ENCODE measurements at regions not wholly inside any gene's neighbourhood (a gene's known extent, or its start where the extent isn't known, plus 50 kb on each side); places are given as distances from the start of the nearest gene placed in this dataset.

- no peak overlapping the region for H3K4me3 ChIP-seq (ENCODE audit: low read length)
- no peaks in the 10 kb centered on the region for H3K9me2 ChIP-seq (replicated peaks; ENCODE audit: control insufficient read depth, low read length)
- no peaks in the 10 kb centered on the region for H3K36me3 ChIP-seq (ENCODE audit: control insufficient read depth, low read length)
- no peaks in the 10 kb centered on the region for H3K4me1 ChIP-seq (ENCODE audit: control insufficient read depth, low read length)
- TF ChIP-seq CTCF (IDR thresholded peaks at IDR 0.05; ENCODE audit: low read depth, low read length, poor library complexity, severe bottlenecking) (no peak), EZH2phosphoT487 (IDR thresholded peaks at IDR 0.05; ENCODE audit: borderline replicate concordance, low read length) (no peak)
- H3K27me3 ChIP-seq (ENCODE audit: control insufficient read depth, low read length): no peaks in the 10 kb centered on the region
- no peaks in the 10 kb centered on the region for H3K79me2 ChIP-seq (ENCODE audit: control insufficient read depth, low read length)
- no peaks in the 10 kb centered on the region for H3F3A ChIP-seq (ENCODE audit: control insufficient read depth, insufficient read depth)
- H3K27ac ChIP-seq (ENCODE audit: low read depth, low read length): no peak overlapping the region
- no peaks in the 10 kb centered on the region for H4K20me1 ChIP-seq (ENCODE audit: control insufficient read depth, insufficient read depth, low read depth, low read length)
- no peaks in the 10 kb centered on the region for H3K9me3 ChIP-seq (ENCODE audit: control insufficient read depth, insufficient read depth, low read length)
- no peak overlapping the region for H3K4me2 ChIP-seq (ENCODE audit: low read length)
These were observed 444.3 kb downstream of the BCKDHB start for GRCh38 chr6:80550748-80551147.

- no peak overlapping the region for H3K4me2 ChIP-seq (ENCODE audit: low read length)
- TF ChIP-seq EZH2phosphoT487 (IDR thresholded peaks at IDR 0.05; ENCODE audit: borderline replicate concordance, low read length) (no peak), CTCF (IDR thresholded peaks at IDR 0.05; ENCODE audit: low read depth, low read length, poor library complexity, severe bottlenecking) (no peak)
- H4K20me1 ChIP-seq (ENCODE audit: control insufficient read depth, insufficient read depth, low read depth, low read length): no peaks in the 10 kb centered on the region
- no peaks in the 10 kb centered on the region for H3K9me2 ChIP-seq (replicated peaks; ENCODE audit: control insufficient read depth, low read length)
- no peaks in the 10 kb centered on the region for H3K27me3 ChIP-seq (ENCODE audit: control insufficient read depth, low read length)
- H3K79me2 ChIP-seq (ENCODE audit: control insufficient read depth, low read length): no peaks in the 10 kb centered on the region
- no peaks in the 10 kb centered on the region for H3K4me1 ChIP-seq (ENCODE audit: control insufficient read depth, low read length)
- no peaks in the 10 kb centered on the region for H3K36me3 ChIP-seq (ENCODE audit: control insufficient read depth, low read length)
- no peak overlapping the region for H3K27ac ChIP-seq (ENCODE audit: low read depth, low read length)
- no peak overlapping the region for H3K4me3 ChIP-seq (ENCODE audit: low read length)
- H3F3A ChIP-seq (ENCODE audit: control insufficient read depth, insufficient read depth): no peaks in the 10 kb centered on the region
- H3K9me3 ChIP-seq (ENCODE audit: control insufficient read depth, insufficient read depth, low read length): no peaks in the 10 kb centered on the region
These were observed 443.8 kb downstream of the BCKDHB start for GRCh38 chr6:80550281-80550680.

- Histone ChIP-seq H3K9me3 (ENCODE audit: control insufficient read depth, insufficient read depth, low read length) (no peaks in the 10 kb centered on the region), H3K9me2 (replicated peaks; ENCODE audit: control insufficient read depth, low read length) (no peaks in the 10 kb centered on the region), H3K4me2 (ENCODE audit: low read length) (no peak overlapping the region), H4K20me1 (ENCODE audit: control insufficient read depth, insufficient read depth, low read depth, low read length) (no peaks in the 10 kb centered on the region), H3K27me3 (ENCODE audit: control insufficient read depth, low read length) (no peaks in the 10 kb centered on the region), H3K27ac (ENCODE audit: low read depth, low read length) (no peak overlapping the region), H3K36me3 (ENCODE audit: control insufficient read depth, low read length) (no peaks in the 10 kb centered on the region), H3K4me1 (ENCODE audit: control insufficient read depth, low read length) (no peaks in the 10 kb centered on the region), H3F3A (ENCODE audit: control insufficient read depth, insufficient read depth) (no peaks in the 10 kb centered on the region), H3K4me3 (ENCODE audit: low read length) (no peak overlapping the region), H3K79me2 (ENCODE audit: control insufficient read depth, low read length) (no peaks in the 10 kb centered on the region)
- TF ChIP-seq CTCF (IDR thresholded peaks at IDR 0.05; ENCODE audit: low read depth, low read length, poor library complexity, severe bottlenecking) (no peak), EZH2phosphoT487 (IDR thresholded peaks at IDR 0.05; ENCODE audit: borderline replicate concordance, low read length) (no peak)
These were observed 442.1 kb downstream of the BCKDHB start for GRCh38 chr6:80548532-80548931.

GRCh38 chr6:80547827-80548226, 441.4 kb downstream of the BCKDHB start:
- H3K79me2 ChIP-seq (ENCODE audit: control insufficient read depth, low read length): no peaks in the 10 kb centered on the region
- no peaks in the 10 kb centered on the region for H3K9me3 ChIP-seq (ENCODE audit: control insufficient read depth, insufficient read depth, low read length)
- no peaks in the 10 kb centered on the region for H3K27me3 ChIP-seq (ENCODE audit: control insufficient read depth, low read length)
- no peak overlapping the region for H3K4me2 ChIP-seq (ENCODE audit: low read length)
- no peaks in the 10 kb centered on the region for H3F3A ChIP-seq (ENCODE audit: control insufficient read depth, insufficient read depth)
- no peak for TF ChIP-seq CTCF (IDR thresholded peaks at IDR 0.05; ENCODE audit: low read depth, low read length, poor library complexity, severe bottlenecking)
- no peak for TF ChIP-seq EZH2phosphoT487 (IDR thresholded peaks at IDR 0.05; ENCODE audit: borderline replicate concordance, low read length)
- no peaks in the 10 kb centered on the region for H3K4me1 ChIP-seq (ENCODE audit: control insufficient read depth, low read length)
- H4K20me1 ChIP-seq (ENCODE audit: control insufficient read depth, insufficient read depth, low read depth, low read length): no peaks in the 10 kb centered on the region
- no peak overlapping the region for H3K4me3 ChIP-seq (ENCODE audit: low read length)
- no peaks in the 10 kb centered on the region for H3K36me3 ChIP-seq (ENCODE audit: control insufficient read depth, low read length)
- no peaks in the 10 kb centered on the region for H3K9me2 ChIP-seq (replicated peaks; ENCODE audit: control insufficient read depth, low read length)
- no peak overlapping the region for H3K27ac ChIP-seq (ENCODE audit: low read depth, low read length)

Data from DOHH2 (cell line).